ENCODE measurements at regions not wholly inside any gene's neighbourhood (a gene's known extent, or its start where the extent isn't known, plus 50 kb on each side); places are given as distances from the start of the nearest gene placed in this dataset.

DNA sequence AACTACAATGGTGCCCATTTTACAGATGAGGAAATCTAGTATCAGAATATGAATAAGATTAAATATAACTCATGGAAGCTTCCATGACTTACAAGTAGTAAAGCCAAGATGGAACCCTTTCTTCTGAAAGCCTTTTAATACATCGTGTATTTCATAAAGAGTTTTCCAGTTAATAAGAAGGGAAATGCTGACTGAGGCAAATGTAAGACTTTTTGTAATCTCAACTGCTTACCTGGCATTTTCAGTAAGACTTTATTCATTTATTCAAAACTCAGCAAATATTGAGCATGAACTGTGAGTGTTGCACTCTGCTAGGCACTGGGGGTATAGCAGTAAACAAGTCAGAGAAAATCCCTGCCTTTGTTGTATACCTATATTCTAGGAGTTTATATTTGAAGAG lies 256.4 kb upstream of the THRB start:
- TF ChIP-seq SREBF1 (IDR thresholded peaks at IDR 0.05; ENCODE audit: borderline replicate concordance, low read depth, low read length) (no peak), HDAC1 (IDR thresholded peaks at IDR 0.05) (no peak), PURB (CRISPR knock-in tag; IDR thresholded peaks at IDR 0.05; ENCODE audit: low read depth) (no peak), ZNF24 (IDR thresholded peaks at IDR 0.05) (no peak)
- TF ChIP-seq, protein P1, sequence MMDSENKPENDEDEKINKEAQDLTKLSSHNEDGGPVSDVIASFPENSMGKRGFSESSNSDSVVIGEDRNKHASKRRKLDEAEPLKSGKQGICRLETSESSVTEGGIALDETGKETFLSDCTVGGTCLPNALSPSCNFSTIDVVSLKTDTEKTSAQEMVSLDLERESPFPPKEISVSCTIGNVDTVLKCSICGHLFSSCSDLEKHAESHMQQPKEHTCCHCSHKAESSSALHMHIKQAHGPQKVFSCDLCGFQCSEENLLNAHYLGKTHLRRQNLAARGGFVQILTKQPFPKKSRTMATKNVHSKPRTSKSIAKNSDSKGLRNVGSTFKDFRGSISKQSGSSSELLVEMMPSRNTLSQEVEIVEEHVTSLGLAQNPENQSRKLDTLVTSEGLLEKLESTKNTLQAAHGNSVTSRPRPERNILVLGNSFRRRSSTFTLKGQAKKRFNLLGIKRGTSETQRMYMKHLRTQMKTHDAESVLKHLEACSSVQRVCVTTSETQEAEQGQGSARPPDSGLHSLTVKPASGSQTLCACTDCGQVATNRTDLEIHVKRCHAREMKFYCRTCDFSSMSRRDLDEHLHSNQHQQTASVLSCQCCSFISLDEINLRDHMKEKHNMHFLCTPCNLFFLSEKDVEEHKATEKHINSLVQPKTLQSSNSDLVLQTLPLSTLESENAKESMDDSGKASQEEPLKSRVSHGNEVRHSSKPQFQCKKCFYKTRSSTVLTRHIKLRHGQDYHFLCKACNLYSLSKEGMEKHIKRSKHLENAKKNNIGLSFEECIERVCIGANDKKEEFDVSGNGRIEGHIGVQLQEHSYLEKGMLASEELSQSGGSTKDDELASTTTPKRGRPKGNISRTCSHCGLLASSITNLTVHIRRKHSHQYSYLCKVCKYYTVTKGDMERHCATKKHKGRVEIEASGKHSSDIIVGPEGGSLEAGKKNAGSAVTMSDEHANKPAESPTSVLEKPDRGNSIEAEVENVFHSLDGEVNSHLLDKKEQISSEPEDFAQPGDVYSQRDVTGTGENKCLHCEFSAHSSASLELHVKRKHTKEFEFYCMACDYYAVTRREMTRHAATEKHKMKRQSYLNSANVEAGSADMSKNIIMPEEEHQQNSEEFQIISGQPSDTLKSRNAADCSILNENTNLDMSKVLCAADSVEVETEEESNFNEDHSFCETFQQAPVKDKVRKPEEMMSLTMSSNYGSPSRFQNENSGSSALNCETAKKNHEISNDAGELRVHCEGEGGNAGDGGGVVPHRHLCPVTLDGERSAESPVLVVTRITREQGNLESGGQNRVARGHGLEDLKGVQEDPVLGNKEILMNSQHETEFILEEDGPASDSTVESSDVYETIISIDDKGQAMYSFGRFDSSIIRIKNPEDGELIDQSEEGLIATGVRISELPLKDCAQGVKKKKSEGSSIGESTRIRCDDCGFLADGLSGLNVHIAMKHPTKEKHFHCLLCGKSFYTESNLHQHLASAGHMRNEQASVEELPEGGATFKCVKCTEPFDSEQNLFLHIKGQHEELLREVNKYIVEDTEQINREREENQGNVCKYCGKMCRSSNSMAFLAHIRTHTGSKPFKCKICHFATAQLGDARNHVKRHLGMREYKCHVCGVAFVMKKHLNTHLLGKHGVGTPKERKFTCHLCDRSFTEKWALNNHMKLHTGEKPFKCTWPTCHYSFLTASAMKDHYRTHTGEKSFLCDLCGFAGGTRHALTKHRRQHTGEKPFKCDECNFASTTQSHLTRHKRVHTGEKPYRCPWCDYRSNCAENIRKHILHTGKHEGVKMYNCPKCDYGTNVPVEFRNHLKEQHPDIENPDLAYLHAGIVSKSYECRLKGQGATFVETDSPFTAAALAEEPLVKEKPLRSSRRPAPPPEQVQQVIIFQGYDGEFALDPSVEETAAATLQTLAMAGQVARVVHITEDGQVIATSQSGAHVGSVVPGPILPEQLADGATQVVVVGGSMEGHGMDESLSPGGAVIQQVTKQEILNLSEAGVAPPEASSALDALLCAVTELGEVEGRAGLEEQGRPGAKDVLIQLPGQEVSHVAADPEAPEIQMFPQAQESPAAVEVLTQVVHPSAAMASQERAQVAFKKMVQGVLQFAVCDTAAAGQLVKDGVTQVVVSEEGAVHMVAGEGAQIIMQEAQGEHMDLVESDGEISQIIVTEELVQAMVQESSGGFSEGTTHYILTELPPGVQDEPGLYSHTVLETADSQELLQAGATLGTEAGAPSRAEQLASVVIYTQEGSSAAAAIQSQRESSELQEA (IDR thresholded peaks at IDR 0.05; ENCODE audit: low read depth) = no peak

All from K562 (cell line).